H9 (cell line): ENCODE measurements at regions not wholly inside any gene's neighbourhood (a gene's known extent, or its start where the extent isn't known, plus 50 kb on each side); places are given as distances from the start of the nearest gene placed in this dataset.

Source experiments
- DNase-seq: peaks from one replicate; pipeline ENCODE4 v3.0.0-alpha.2; 2017
- H2AFZ ChIP-seq: one replicate; pipeline ENCODE4 v1.6.1; 2013; ENCODE audit warnings: mild to moderate bottlenecking, low read length, control low read depth, moderate library complexity
- H2AK5ac ChIP-seq: 2 replicates; pipeline ENCODE4 v1.6.1; 2013; ENCODE audit warnings: low read length, control low read depth, mixed read lengths; ENCODE audit not compliant: insufficient read length
- H2BK120ac ChIP-seq: one replicate; pipeline ENCODE4 v1.6.1; 2013; ENCODE audit warnings: low read depth, mild to moderate bottlenecking, low read length, control low read depth, inconsistent platforms; ENCODE audit not compliant: poor library complexity, severe bottlenecking
- H2BK12ac ChIP-seq: 2 replicates; pipeline ENCODE4 v1.6.1; 2013; ENCODE audit warnings: low read length, control low read depth, mixed read lengths, low read depth; ENCODE audit not compliant: insufficient read length
- H2BK15ac ChIP-seq: 2 replicates; pipeline ENCODE4 v1.6.1; 2013; ENCODE audit warnings: low read depth, low read length, control low read depth
- H2BK20ac ChIP-seq: one replicate; pipeline ENCODE4 v1.6.1; 2013; ENCODE audit warnings: low read depth, mild to moderate bottlenecking, low read length, control low read depth, inconsistent platforms; ENCODE audit not compliant: poor library complexity, severe bottlenecking
- H2BK5ac ChIP-seq: 2 replicates; pipeline ENCODE4 v1.6.1; 2013; ENCODE audit warnings: low read length, control low read depth, mixed read lengths; ENCODE audit not compliant: insufficient read length
- H3K14ac ChIP-seq: 2 replicates; pipeline ENCODE4 v1.6.1; 2013; ENCODE audit warnings: low read length, control low read depth; ENCODE audit not compliant: insufficient read depth
- H3K18ac ChIP-seq: 2 replicates; pipeline ENCODE4 v1.6.1; 2013; ENCODE audit warnings: low read depth, mild to moderate bottlenecking, mixed read lengths, low read length, control low read depth; ENCODE audit not compliant: insufficient read length
- H3K23ac ChIP-seq: 2 replicates; pipeline ENCODE4 v1.6.1; 2013; ENCODE audit warnings: low read length, control low read depth, mixed read lengths, low read depth; ENCODE audit not compliant: insufficient read length
- H3K23me2 ChIP-seq: 2 replicates; pipeline ENCODE4 v1.6.1; 2013; ENCODE audit warnings: low read depth, mild to moderate bottlenecking, mixed read lengths, low read length, control low read depth; ENCODE audit not compliant: insufficient read length, poor library complexity, severe bottlenecking
- H3K27ac ChIP-seq: 2 replicates; pipeline ENCODE4 v1.5.1; 2013; ENCODE audit warnings: low read length, control low read depth, mixed read lengths, low read depth; ENCODE audit not compliant: insufficient read length
- H3K27me3 ChIP-seq: 2 replicates; pipeline ENCODE4 v1.6.1; 2013; ENCODE audit warnings: low read length, control low read depth, inconsistent platforms; ENCODE audit not compliant: insufficient read depth
- H3K4ac ChIP-seq: 2 replicates; pipeline ENCODE4 v1.6.1; 2013; ENCODE audit warnings: low read depth, mild to moderate bottlenecking, control low read depth, inconsistent platforms, low read length, moderate library complexity
- H3K4me1 ChIP-seq: 2 replicates; pipeline ENCODE4 v1.6.1; 2013; ENCODE audit warnings: low read length, control low read depth, inconsistent platforms; ENCODE audit not compliant: insufficient read depth
- H3K4me2 ChIP-seq: 2 replicates; pipeline ENCODE4 v1.6.1; 2013; ENCODE audit warnings: low read length, control low read depth, mixed read lengths; ENCODE audit not compliant: insufficient read length, insufficient read depth
- H3K56ac ChIP-seq: 2 replicates; pipeline ENCODE4 v1.6.1; 2013; ENCODE audit warnings: low read depth, mild to moderate bottlenecking, mixed read lengths, low read length, control low read depth; ENCODE audit not compliant: insufficient read length
- H3K79me1 ChIP-seq: 2 replicates; pipeline ENCODE4 v1.6.1; 2013; ENCODE audit warnings: low read depth, mild to moderate bottlenecking, moderate library complexity, low read length, control low read depth, inconsistent platforms; ENCODE audit not compliant: insufficient read depth, poor library complexity, severe bottlenecking
- H3K79me2 ChIP-seq: 2 replicates; pipeline ENCODE4 v1.6.1; 2013; ENCODE audit warnings: low read length, control low read depth, inconsistent platforms; ENCODE audit not compliant: insufficient read depth
- H3K9ac ChIP-seq: 2 replicates; pipeline ENCODE4 v1.6.1; 2013; ENCODE audit warnings: low read length, control low read depth, mixed read lengths; ENCODE audit not compliant: insufficient read length; ENCODE audit errors: extremely low read depth
- H3K9me3 ChIP-seq: one replicate; pipeline ENCODE4 v1.6.1; 2013; ENCODE audit warnings: low read depth, low read length, inconsistent platforms; ENCODE audit not compliant: control insufficient read depth
- H3T11ph ChIP-seq: one replicate; pipeline ENCODE4 v1.6.1; 2013; ENCODE audit warnings: mild to moderate bottlenecking, low read length, control low read depth, inconsistent platforms
- H4K20me1 ChIP-seq: one replicate; pipeline ENCODE4 v1.6.1; 2013; ENCODE audit not compliant: control insufficient read depth, insufficient read length, insufficient read depth
- H4K5ac ChIP-seq: 2 replicates; pipeline ENCODE4 v1.6.1; 2013; ENCODE audit warnings: low read depth, mild to moderate bottlenecking, mixed read lengths, low read length, control low read depth; ENCODE audit not compliant: insufficient read length
- H4K8ac ChIP-seq: replicated peaks from 2 replicates; pipeline ENCODE4 v1.6.1; 2013; ENCODE audit warnings: low read length, control low read depth, mixed read lengths, low read depth; ENCODE audit not compliant: insufficient read length
- H4K91ac ChIP-seq: 2 replicates; pipeline ENCODE4 v1.6.1; 2013; ENCODE audit warnings: low read depth, mild to moderate bottlenecking, moderate library complexity, mixed read lengths, low read length, control low read depth; ENCODE audit not compliant: insufficient read length
- H3K27ac Mint-ChIP-seq, 3 experiments: 2 replicates in 2 of 3; 3 replicates in 1 of 3; pipeline ENCODE4 v1.8.0; 2020 to 2021; ENCODE audit warnings: mixed read lengths in 3 of 3, mild to moderate bottlenecking in 1 of 3, moderate library complexity in 1 of 3
- H3K27me3 Mint-ChIP-seq: 2 replicates; pipeline ENCODE4 v1.8.0; 2021; ENCODE audit warnings: low read depth, mild to moderate bottlenecking, moderate library complexity, mixed read lengths
- H3K36me3 Mint-ChIP-seq, 3 experiments: 2 replicates in 2 of 3; 3 replicates in 1 of 3; pipeline ENCODE4 v1.8.0; 2020 to 2021; ENCODE audit warnings: low read depth in 3 of 3, mixed read lengths in 3 of 3; ENCODE audit not compliant: insufficient read depth in 1 of 3
- H3K4me1 Mint-ChIP-seq, 2 experiments: 2 replicates each; pipeline ENCODE4 v1.8.0; 2020; ENCODE audit warnings: mixed read lengths in 2 of 2
- H3K4me3 Mint-ChIP-seq, 2 experiments: 2 replicates in 1 of 2; 3 replicates in 1 of 2; pipeline ENCODE4 v1.8.0; 2020 to 2021; ENCODE audit warnings: mild to moderate bottlenecking in 2 of 2, mixed read lengths in 2 of 2, moderate library complexity in 1 of 2
- H3K9me3 Mint-ChIP-seq, 2 experiments: 2 replicates in 1 of 2; 3 replicates in 1 of 2; pipeline ENCODE4 v1.8.0; 2020; ENCODE audit warnings: mild to moderate bottlenecking in 2 of 2, mixed read lengths in 2 of 2, moderate library complexity in 1 of 2
- CTCF ChIP-seq: fragments of 200-600 bp; sonication (generic); conservative IDR thresholded peaks from 3 replicates; pipeline ENCODE4 v1.8.0; 2021; ENCODE audit warnings: antibody characterized with exemption, mild to moderate bottlenecking
- WGBS: extraction: QIAGEN DNeasy Blood & Tissue Kit; methylation state at CpG from one replicate; pipeline ENCODE4 v1.1.7; 2013; ENCODE audit warnings: missing lambda C conversion rate, low lambda C conversion rate, mixed read lengths; ENCODE audit not compliant: insufficient read length; ENCODE audit errors: extremely low coverage; 5-methylcytosine and 5-hydroxymethylcytosine counted together

GRCh38 chr10:31709028-31709427, 219.6 kb downstream of the ARHGAP12 start:
- WGBS: no CpG with 5 or more reads among the region's 3 CpGs
- Histone ChIP-seq H4K5ac (no peak overlapping the region), H3K27ac (no peak overlapping the region), H2AFZ (no peak overlapping the region), H3K9ac (no peak overlapping the region), H3T11ph (no peak overlapping the region), H3K23ac (no peak overlapping the region), H3K4me1 (no peaks in the 10 kb centered on the region; the same call in 1 of the 2 replicates), H2BK5ac (no peak overlapping the region), H3K79me2 (no peaks in the 10 kb centered on the region), H3K23me2 (no peaks in the 10 kb centered on the region), H4K8ac (no peak overlapping the region), H2AK5ac (no peak overlapping the region), H4K91ac (no peak overlapping the region), H3K27me3 (no peaks in the 10 kb centered on the region), H3K56ac (no peak overlapping the region), H2BK120ac (no peak overlapping the region), H3K14ac (no peak overlapping the region), H3K18ac (no peak overlapping the region), H3K9me3 (no peaks in the 10 kb centered on the region), H2BK20ac (no peak overlapping the region), H3K4ac (no peak overlapping the region), H3K4me2 (no peak overlapping the region), H4K20me1 (no peaks in the 10 kb centered on the region), H3K79me1 (no peaks in the 10 kb centered on the region), H2BK15ac (no peak overlapping the region), H2BK12ac (no peak overlapping the region)
- Mint-ChIP-seq H3K4me3 (no peak overlapping the region), H3K4me1 (peaks cover 22 to 23% of the 10 kb centered on the region in 2 experiments), H3K36me3 (peaks cover 18 to 49% (median 18%) of the 10 kb centered on the region in 3 experiments), H3K9me3 (peaks cover 47% of the 10 kb centered on the region in 2 experiments), H3K27me3 (no peaks in the 10 kb centered on the region; the same call in 1 of the 2 replicates), H3K27ac (no peak overlapping the region)
- no peak for DNase-seq
- TF ChIP-seq CTCF: peak; percentile 39; the same call in 1 of the 3 replicates
